ENCODE measurements at regions not wholly inside any gene's neighbourhood (a gene's known extent, or its start where the extent isn't known, plus 50 kb on each side); places are given as distances from the start of the nearest gene placed in this dataset.

DNA sequence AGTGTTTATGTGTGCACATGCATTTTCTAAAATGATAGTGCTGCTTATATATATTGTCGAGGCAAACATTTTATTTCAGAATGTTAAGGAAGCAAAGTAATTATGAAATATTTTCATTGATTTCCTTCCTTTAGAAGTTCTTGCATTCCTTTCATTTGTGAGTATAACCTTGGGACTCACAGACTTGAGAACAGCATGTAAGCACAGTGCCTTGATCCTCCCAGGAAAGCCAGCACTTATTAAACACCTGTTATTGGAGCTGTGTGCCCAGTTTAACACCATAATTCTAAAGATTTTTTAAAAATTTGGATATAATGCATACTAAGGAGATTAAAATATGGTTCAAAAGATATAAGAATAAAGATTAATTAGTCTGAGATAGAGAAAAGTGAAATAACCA lies 554.4 kb upstream of the FAM98A start (continued):
- no peak for TF ChIP-seq MAFK (IDR thresholded peaks at IDR 0.05; ENCODE audit: low read depth, low read length)
- no peak for TF ChIP-seq GTF2F1 (IDR thresholded peaks at IDR 0.05; ENCODE audit: borderline replicate concordance, low read depth, low read length)

Data from H1 (cell line).